ENCODE measurements at regions not wholly inside any gene's neighbourhood (a gene's known extent, or its start where the extent isn't known, plus 50 kb on each side); places are given as distances from the start of the nearest gene placed in this dataset.
A peak's percentile ranks its signal among the peaks of the same experiment; 100 is the strongest.

DNA sequence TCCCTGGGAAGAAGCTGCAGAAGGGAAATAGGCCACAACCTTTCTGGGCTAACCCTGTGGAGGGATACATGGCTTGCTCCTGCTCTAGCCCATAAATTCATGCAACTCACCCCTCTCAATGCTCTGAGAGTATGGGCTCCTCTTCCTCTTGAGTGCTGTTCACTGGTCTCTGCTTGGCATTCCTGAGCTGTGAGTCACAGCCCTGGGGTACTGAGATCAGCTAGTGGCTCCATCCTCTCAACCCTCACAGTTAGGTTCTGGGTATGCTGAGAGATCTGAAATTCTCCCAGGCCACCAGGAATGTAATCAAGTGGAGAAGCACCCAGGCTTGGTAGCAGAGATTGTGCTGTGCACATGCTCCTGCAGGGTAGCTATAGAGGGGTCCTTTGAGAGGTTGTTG lies 60.6 kb upstream of the SPANXN2 start:
- no peaks in the 10 kb centered on the region for H3K27me3 Mint-ChIP-seq (ENCODE audit: low read depth)
- Histone ChIP-seq H2BK20ac (ENCODE audit: low read depth, low read length, poor library complexity, severe bottlenecking) (no peak overlapping the region), H2BK120ac (ENCODE audit: low read depth, low read length, poor library complexity, severe bottlenecking) (no peak overlapping the region), H3K79me1 (ENCODE audit: insufficient read depth, low read depth, low read length, poor library complexity, severe bottlenecking) (no peaks in the 10 kb centered on the region), H3K14ac (ENCODE audit: insufficient read depth, low read length) (no peak overlapping the region), H4K5ac (ENCODE audit: insufficient read length, low read depth, low read length) (no peak overlapping the region), H3K27me3 (ENCODE audit: insufficient read depth, low read length) (no peaks in the 10 kb centered on the region), H3K27ac (ENCODE audit: insufficient read length, low read depth, low read length) (no peak overlapping the region), H4K91ac (ENCODE audit: insufficient read length, low read depth, low read length) (no peak overlapping the region), H2BK5ac (ENCODE audit: insufficient read length, low read length) (no peak overlapping the region), H3K56ac (ENCODE audit: insufficient read length, low read depth, low read length) (no peak overlapping the region), H3K23me2 (ENCODE audit: insufficient read length, low read depth, low read length, poor library complexity, severe bottlenecking) (no peaks in the 10 kb centered on the region), H4K8ac (replicated peaks; ENCODE audit: insufficient read length, low read depth, low read length) (no peak overlapping the region), H3K23ac (ENCODE audit: insufficient read length, low read depth, low read length) (no peak overlapping the region), H3K4me2 (ENCODE audit: insufficient read depth, insufficient read length, low read length) (no peak overlapping the region), H2AK5ac (ENCODE audit: insufficient read length, low read length) (no peak overlapping the region), H3T11ph (ENCODE audit: low read length) (no peak overlapping the region), H2AFZ (ENCODE audit: low read length) (no peak overlapping the region), H3K9ac (ENCODE audit: extremely low read depth, insufficient read length, low read length) (no peak overlapping the region), H3K18ac (ENCODE audit: insufficient read length, low read depth, low read length) (no peak overlapping the region), H3K4me1 (ENCODE audit: insufficient read depth, low read length) (no peaks in the 10 kb centered on the region), H2BK15ac (ENCODE audit: low read depth, low read length) (no peak overlapping the region), H3K9me3 (ENCODE audit: control insufficient read depth, low read depth, low read length) (peaks cover 25% of the 10 kb centered on the region), H4K20me1 (ENCODE audit: control insufficient read depth, insufficient read depth, insufficient read length) (no peaks in the 10 kb centered on the region), H3K79me2 (ENCODE audit: insufficient read depth, low read length) (no peaks in the 10 kb centered on the region), H2BK12ac (ENCODE audit: insufficient read length, low read depth, low read length) (no peak overlapping the region), H3K4ac (ENCODE audit: low read depth, low read length) (no peak overlapping the region)
- no peaks in the 10 kb centered on the region for H3K4me1 Mint-ChIP-seq
- peaks cover 49 to 52% of the 10 kb centered on the region in 2 experiments for H3K9me3 Mint-ChIP-seq
- no peak overlapping the region for H3K27ac Mint-ChIP-seq
- TF ChIP-seq, protein P1, sequence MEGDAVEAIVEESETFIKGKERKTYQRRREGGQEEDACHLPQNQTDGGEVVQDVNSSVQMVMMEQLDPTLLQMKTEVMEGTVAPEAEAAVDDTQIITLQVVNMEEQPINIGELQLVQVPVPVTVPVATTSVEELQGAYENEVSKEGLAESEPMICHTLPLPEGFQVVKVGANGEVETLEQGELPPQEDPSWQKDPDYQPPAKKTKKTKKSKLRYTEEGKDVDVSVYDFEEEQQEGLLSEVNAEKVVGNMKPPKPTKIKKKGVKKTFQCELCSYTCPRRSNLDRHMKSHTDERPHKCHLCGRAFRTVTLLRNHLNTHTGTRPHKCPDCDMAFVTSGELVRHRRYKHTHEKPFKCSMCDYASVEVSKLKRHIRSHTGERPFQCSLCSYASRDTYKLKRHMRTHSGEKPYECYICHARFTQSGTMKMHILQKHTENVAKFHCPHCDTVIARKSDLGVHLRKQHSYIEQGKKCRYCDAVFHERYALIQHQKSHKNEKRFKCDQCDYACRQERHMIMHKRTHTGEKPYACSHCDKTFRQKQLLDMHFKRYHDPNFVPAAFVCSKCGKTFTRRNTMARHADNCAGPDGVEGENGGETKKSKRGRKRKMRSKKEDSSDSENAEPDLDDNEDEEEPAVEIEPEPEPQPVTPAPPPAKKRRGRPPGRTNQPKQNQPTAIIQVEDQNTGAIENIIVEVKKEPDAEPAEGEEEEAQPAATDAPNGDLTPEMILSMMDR (conservative IDR thresholded peaks at IDR 0.05) = no peak
- H3K36me3 Mint-ChIP-seq (ENCODE audit: insufficient read depth in 1 of 3, low read depth in 3 of 3) = peaks cover 0 to 5% (median 2%) of the 10 kb centered on the region in 3 experiments; a peak in 2 of 7 replicates
- H3K4me3 Mint-ChIP-seq = no peak overlapping the region
- peak; percentile 54 for DNase-seq

Data from H9 (cell line).